ENCODE measurements at regions not wholly inside any gene's neighbourhood (a gene's known extent, or its start where the extent isn't known, plus 50 kb on each side); places are given as distances from the start of the nearest gene placed in this dataset.

DNA sequence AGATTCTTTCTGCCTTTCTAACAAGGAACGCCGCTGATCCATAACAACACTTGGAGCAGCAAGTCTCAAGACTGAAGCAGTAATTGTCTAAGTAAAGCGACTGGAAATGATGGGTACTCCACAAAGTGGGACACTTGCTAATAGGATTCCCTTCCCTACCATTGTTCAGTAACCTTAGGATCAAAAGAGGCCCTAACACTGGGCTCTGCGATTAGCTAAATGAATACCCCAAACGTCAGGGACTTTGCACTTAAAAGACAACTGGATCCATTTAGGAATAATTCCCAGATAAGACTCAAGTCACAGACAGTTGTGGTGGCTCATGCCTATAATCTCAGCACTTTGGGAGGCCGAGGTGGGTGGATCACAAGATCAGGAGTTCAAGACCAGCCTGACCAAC lies 221.9 kb upstream of the FGGY start:
- no peak for ATAC-seq
- DNase-seq (ENCODE audit: low spot score): no peak

DNA sequence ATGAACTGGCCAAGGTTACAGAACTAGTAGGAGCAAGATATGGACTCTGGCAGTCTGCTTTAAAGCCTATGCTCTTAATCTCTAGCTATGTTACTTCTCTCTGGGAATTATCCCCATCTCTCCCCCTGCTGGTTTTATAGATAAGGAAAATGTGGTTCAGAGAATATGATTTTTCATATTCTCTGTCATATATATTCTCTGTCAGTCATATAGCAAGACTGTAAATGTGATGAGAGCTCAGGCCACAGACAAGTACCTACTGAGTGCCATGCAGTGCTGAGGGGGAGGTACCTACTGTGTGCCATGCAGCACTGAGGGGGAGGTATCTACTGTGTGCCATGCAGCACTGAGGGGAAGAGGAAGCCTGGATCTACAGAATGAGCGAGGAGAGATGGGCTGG lies 220.3 kb upstream of the FGGY start:
- peak; percentile 71 for ATAC-seq
- DNase-seq (ENCODE audit: low spot score): no peak

DNA sequence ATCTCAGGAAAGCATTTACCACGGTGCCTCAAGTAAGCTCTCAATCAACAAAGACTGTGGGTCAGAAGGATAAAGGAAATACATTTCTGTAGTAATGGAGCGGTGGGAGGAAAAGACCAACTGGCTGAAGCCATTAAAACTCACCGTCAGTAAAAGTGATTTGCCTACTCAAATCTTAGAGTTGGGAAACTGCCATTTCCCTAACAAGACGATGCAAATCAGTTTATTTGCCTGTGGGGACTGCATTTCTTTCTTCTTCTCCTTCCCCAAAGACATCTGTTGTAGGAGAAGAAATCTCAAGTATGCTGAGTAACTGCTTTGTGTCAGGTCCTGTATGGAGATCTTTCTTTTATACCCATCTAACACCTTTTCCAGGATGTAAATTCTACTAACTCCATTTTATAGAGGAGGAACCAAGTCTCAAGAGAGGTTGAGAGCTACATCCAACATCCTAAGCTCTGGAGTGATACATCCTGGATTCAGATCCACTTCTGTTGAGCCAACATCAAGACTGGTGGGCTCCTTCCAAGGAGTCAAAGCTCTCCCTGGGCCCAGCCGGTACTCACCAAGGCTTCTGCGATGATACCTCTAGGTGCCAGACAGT lies 219.3 kb upstream of the FGGY start:
- no peak for ATAC-seq
- no peak for DNase-seq (ENCODE audit: low spot score)

DNA sequence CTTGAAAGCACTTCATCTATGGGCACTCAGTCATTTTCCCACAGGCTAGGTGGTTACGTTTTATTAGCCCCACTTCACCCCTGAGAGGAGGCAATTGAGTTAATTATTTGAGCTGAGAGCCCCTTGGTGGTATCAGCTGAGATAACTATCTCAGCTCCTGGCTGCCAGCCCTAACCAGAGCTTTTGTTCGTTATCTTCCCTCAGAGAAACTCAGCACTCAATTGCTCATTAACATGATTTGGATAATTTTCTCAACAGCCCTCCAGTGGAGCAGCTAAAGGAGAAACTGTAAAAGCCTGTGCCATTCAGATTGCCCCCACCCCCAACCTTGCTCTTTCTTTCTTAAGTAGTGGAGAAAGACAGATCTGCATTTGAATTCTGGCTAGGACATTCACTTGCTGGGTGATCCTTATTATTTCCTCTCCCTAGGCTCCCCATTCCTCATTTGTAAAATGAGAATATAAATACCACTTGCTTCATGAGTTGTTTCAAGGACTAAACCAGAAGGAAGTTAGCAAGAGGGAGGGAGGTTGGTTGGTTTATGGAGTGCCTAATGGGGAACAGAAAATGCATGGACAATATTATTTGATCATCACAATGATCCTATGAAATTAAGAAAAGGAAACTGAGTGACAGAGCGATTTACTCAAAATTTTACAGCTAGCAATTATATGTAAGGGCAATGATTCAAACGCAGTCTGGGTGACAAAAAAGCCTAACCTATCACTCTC lies 218.7 kb upstream of the FGGY start:
- ATAC-seq: no peak
- DNase-seq (ENCODE audit: low spot score): no peak

DNA sequence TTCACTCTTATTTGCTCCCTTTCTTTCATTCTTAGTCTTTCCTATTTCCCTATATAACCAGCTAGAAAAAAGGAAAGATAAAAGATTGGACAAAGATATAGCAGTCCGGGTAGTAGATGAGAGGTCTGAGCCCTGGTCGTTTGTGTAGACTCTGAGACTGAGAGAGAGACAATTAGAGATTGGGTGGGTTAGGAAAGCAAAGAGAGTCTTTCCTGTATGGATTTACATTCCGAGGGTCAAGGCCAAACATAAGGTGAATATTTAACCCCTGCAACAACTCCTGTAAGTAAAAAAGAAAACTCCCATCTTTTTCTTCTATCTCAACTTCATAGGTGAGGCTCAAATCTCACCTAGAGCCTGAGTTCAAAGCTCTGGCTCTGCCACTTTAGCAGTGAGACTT lies 218.0 kb upstream of the FGGY start:
- DNase-seq (ENCODE audit: low spot score) (no peak), ATAC-seq (no peak)

DNA sequence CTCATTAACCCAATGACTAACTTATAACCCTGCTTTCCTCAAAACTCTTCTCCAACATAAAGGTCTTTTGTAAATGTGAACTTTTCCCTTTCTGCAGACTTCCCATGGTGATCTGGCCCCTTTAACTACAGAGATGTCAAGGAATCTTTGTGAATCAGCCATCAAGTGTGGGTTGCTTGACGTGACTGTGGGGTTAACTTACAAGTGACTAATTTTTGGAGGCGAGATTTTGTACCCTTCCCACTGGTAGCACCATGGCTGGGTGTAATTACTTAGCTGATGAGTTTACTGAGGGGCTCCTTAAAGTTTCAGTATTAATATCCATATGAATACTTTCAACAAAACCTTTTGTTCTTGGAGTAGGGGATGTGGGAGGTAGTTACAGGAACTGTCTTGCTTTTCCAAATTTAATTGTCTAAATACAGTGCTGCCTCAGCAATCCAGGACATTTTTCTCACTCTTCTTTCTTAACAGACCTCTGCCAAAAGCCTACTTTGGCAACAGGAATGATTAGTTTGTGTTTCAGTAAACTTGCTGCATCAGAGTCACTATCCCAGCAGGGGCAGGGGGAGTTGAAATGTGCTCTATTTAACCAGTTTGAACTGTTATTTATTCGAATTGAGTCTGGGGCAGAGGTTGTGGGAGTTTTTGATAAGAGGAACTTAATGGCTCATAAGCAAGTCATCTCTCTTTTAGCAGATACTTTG lies 217.3 kb upstream of the FGGY start:
- ATAC-seq (no peak), DNase-seq (ENCODE audit: low spot score) (no peak)

DNA sequence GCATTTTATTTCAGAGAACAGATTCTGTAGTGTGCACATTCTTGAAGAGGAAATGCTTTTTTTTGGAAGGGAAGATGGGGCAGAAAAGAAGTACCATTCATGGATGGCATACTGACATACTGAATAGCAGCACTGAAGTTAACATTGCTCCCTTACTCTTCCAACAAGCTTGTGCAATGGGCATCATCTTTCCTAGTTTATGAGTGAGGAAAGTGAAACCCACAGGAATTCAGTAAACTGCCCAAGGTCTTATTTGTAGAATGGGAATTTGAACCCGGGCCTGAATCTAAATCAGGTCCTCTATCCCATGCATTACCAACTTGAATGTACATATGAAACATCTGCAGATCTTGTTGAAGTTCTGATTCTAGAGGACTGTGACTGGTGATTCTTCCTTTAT lies 215.7 kb upstream of the FGGY start:
- ATAC-seq (no peak), DNase-seq (ENCODE audit: low spot score) (no peak)

DNA sequence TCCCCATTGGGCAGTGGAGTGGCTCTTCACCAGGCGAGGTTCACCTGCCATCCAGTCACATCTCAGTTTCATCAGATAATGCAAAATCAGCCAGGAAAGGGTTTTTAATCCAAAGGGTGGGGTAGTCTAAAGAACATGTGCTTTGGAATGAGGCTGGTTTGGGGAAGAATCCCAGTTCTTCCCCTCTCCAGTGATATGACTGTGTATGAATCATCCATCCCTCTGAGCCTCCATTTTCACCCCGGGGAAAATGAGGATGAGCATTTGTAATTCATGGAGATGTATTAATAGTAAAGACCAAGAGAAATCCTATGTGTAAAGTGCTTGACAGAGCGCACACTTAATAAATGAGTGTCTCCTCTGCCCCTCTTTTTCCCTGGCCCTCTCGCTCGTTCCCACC lies 215.1 kb upstream of the FGGY start:
- DNase-seq (ENCODE audit: low spot score): no peak
- no peak for ATAC-seq

DNA sequence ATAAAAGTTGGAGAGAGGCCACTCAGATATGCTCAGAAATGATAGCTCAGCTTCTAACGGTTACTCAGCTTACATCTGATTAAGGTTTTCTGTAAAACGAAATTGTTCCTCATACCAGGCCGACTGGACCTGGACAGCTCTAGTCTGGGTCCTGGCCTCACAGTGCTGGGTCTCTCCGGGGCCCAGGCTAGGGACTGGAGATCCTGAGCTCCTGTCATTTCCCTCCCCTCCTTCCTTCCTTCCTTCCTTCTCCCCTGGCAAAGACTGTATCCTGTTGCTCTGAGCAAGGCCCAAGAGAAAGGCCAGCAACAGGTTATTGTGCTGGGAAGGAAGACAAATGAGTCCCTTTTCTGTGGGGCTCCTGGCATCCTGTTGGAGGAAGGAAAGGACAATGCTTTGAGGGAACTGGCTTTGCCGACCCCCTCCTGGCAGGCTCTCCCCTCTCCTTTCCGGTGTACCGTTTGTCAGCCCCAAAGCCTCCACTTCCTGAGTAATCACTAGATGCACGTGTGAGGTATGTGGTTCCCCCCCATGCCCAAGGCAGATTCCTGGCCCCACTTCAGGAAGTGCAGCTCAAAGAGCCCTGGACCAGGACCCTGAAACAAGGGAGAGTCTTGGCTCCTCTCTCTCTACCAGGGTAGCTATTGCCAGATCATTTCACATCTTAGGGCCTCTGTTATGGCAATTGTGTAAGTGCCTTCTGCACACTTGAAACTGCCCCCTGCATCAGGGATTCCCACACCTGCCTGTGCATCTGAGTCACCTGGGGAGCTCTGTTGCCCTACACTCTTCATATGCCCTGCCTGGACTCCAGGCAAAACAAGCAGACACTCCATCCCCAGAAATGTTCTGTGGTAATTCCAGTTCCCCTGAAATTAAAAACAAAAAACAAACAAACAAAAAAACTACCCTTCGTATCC lies 212.7 kb upstream of the FGGY start:
- no peak for DNase-seq (ENCODE audit: low spot score)
- peak; percentile 51 for ATAC-seq

DNA sequence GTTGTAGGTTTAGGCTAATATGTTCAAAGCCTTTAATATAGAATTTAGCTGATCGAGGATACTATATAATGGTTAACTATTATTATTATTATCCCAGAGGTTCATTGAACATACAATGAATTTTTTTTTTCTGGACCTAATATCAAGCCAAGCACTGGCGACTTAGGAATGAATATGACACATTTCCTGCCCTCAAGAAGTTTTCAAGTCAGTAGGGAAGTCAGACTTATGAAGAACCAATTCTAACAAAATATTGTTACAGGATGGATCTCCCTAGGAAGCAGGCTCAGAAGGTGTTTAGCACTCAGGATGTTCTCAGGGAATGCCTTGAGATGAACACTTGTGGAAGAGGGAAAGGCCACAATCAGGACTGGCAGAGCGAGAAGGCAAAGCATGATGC lies 211.8 kb upstream of the FGGY start:
- DNase-seq (ENCODE audit: low spot score) (no peak), ATAC-seq (no peak)

DNA sequence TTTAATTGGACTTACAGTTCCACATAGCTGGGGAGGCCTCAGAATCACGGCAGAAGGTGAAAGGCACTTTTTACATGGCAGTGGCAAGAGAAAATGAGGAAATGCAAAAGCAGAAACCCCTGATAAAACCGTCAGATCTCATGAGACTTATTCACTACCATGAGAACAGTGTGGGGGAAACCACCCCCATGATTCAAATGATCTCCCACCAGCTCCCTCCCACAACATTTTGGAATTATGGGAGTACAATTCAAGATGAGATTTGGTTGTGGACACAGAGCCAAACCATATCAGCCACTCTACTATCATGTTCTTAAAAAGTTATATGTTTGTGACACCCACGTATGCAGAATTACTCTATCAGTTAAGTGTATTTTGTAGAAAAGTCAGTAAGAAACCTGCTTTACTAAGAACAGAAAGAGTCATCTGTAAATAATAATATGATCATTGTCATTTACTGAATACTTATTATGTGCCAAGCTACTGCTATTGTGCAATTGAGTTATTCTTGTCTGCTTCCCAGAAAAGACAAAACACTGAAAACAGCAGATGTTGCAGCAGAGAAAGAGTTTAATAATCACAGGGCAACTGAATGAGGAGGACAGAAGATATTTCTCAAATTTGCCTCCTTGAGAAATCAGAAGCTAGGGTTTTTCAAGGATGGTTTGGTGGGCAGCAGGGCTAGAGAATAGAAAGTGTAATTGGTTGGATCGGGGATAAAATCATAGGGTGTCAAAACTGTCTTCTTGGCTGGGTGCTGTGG lies 207.7 kb upstream of the FGGY start:
- no peak for DNase-seq (ENCODE audit: low spot score)
- no peak for ATAC-seq

DNA sequence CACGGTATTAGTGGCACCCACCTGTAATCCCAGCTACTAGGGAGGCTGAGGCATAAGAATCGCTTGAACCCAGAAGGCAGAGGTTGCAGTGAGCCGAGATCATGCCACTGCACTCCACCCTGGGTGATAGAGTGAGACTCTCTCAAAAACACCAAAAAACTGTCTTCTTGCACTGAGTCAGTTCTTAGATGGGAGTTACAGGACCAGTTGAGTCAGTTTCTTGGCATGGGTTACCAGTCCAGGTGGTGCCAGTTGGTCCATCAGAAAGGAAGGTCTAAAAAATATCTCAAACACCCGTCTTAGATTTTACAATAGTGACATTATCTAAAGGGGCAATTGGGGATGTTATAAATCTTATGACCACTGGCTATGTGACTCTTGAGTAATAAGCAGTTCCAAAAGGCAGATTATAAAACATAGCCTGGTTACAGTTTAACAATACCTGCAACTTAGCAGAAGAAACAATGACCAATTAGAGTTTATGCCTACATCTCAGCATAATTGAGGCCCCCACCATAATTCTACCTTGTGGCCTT lies 206.9 kb upstream of the FGGY start:
- DNase-seq (ENCODE audit: low spot score): no peak
- ATAC-seq: no peak

DNA sequence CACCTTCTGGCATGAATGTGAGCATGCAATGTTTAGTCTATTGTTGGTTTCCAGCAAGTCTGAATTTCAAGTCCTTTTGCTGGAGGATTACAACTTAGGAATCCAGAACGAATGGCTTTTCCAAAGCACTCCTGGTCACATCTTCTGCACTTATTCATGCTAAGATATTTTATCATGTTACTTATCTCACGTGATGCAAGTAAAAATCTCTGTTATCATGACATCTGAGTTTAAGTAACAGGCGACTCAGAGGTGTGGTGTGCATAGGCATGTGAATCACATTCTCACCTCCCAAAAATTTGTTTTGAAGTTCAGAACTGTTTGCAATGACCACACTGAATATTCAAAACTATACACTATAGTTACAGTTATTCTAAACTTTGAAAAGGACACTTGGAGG lies 204.8 kb upstream of the FGGY start:
- ATAC-seq (no peak), DNase-seq (ENCODE audit: low spot score) (no peak)

DNA sequence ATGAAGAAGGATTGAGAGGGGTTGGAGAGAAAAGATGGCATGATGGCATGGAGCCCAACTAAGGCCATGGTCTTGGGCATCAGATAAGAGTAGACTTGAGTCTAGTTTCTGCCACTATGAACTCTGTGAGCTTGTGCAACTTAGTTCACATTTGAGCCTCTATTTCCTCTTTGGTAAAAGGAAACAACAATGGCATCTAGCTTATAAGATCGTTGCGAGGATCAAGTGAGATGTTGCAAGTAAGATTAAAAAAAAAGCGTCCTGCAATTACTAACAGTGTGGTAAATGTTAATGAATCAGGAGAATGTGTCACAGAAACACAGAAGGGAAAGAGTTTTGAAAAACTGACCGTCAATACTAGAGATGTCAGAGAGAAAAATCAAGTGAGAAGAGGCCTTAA lies 202.9 kb upstream of the FGGY start:
- no peak for DNase-seq (ENCODE audit: low spot score)
- no peak for ATAC-seq

DNA sequence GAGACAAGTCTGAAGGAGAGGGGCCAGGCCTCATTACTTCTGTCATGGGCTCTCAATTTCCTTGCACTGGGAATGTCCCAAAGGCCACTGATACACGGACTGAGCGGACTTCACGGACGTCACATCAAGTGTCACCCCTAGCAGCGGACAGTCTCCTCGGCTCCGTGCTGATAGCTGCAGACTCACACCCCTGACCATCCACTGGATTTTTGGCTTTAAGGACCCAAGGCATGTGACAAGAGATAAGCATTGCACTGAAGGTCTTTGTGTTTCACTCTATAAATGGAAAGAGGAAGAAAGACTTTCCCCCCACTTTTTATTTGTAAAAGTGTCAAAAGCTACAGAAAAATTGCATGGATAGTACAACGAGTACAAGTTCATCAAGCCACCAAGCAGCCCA lies 200.4 kb upstream of the FGGY start:
- ATAC-seq: no peak
- no peak for DNase-seq (ENCODE audit: low spot score)

DNA sequence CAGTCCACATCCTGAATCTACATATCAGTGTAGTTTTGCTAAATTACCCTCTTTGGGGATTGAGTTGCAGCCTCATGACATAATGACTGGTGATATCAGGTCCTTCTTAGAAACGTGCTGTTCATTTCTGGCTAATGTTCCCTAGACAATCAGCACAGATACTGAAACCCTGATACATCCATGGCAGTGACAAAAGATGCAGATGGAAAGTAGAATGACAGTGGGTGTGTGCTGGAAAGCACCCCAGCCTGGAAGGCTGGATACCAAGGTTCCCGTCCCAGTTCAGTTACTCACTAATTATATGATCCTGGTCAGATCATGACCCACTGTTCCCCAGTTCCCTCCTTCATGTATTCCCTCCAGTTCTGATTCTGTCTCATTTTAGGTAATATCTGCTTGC lies 198.2 kb upstream of the FGGY start:
- no peak for ATAC-seq
- no peak for DNase-seq (ENCODE audit: low spot score)

DNA sequence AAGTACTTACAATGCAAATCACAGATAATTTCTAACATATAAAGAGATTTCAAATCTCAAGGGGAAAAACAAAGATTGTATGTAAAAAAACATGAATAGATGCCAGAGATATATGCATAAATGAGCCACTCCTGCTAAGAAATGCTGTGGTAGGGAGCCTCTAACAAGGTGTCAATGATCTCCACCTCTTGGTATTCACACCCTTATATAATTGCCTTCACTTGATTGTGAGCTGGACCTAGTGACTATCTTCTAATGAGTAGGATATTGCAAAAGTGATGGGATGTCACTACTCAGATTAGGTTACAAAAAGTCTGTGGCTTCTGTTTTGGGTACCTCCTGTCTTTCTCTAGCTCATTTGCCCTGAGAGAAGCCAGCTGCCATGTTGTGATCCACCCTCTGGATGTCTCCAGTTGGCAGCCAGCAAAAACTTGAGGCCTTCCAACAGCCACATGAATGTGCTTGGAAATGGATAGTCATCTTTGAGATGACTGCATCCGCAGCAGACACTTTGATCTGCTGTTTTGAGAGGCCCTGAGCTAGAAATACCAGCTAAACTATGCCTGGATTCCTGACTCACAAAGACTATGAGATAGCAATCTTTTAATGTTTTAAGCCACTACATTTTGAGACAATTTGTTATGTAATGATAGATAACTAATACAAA lies 196.1 kb upstream of the FGGY start:
- ATAC-seq (no peak), DNase-seq (ENCODE audit: low spot score) (no peak)

DNA sequence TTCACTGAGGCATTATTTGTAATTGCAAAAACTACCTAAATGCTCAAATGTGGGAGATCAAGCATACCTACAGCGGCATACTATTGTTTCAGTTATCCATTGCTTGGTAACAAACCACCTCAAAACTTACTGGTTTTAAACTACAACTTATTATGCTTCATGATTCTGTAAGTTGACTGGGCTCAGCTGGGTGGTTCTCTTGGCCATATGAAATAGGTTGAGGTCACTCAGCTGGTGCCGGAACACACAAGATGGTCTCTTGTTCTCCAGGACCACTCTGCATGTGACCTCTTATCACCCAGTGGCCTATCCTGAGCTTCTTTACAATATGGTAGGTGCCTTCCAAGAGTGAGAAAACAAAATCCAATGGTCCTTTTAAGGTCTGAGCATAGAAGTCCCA lies 195.4 kb upstream of the FGGY start:
- DNase-seq (ENCODE audit: low spot score) (no peak), ATAC-seq (no peak)

DNA sequence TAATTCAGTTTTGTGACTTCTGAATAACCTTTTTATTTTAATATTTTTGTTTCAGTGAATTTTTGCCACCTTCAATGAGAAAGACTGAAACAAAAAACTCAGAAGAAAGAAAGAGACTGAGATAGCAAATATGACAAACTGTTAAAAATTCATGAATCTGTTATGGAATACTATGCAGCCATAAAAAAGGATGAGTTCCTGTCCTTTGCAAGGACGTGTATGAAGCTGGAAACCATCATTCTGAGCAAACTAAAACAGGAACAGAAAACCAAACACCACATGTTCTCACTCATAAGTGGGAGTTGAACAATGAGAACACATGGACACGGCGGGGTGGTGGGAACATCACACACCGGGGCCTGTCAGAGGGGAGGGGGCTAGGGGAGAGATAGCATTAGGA lies 193.4 kb upstream of the FGGY start:
- DNase-seq (ENCODE audit: low spot score) (no peak), ATAC-seq (no peak)

DNA sequence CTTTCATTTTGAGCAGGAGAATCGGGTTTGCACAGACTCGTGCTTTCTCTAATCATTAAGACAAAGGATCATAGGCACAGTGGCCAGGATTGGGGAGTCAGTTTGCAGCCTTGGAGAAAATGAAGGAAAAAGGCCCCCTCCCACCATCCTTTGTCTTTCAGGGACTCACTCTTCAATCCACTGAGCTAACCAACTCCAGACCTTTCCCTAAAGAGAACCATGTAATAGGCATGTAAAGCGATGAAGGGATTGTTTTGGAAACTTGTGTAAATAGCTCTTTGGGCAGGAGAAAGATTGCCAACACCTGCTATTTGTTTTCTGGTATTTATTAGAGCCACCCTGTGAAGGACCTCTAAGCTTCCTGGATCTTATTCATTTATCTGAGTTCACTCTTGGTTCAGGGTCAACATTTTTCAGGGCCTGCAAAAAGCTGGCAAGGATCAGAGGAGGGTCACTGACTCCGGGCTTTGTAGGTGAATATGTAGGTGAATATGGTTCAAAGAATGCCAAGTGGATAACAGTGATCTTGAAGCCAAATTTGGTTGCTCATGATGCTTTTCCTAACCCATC lies 192.6 kb upstream of the FGGY start:
- no peak for DNase-seq (ENCODE audit: low spot score)
- ATAC-seq: no peak

Data from left lobe of liver (tissue), 2 donors.